ENCODE measurements at regions not wholly inside any gene's neighbourhood (a gene's known extent, or its start where the extent isn't known, plus 50 kb on each side); places are given as distances from the start of the nearest gene placed in this dataset.

GRCh38 chr6:106778943-106779342 lies 149.6 kb downstream of the QRSL1 start:
- no peaks in the 10 kb centered on the region for H3K27me3 ChIP-seq (replicated peaks in 1 of 4; ENCODE audit: control extremely low read depth in 1 of 4, control insufficient read depth in 3 of 4, insufficient read depth in 4 of 4, low read length in 3 of 4)
- H4K20me1 ChIP-seq (ENCODE audit: control insufficient read depth, insufficient read depth, low read length, poor library complexity, severe bottlenecking) = no peaks in the 10 kb centered on the region
- ChIA-PET POLR2A (no interaction called here), CTCF (no interaction called here)
- no peak overlapping the region for H2AFZ ChIP-seq (ENCODE audit: insufficient read depth, low read depth, low read length, poor library complexity, severe bottlenecking)
- intact Hi-C loops (cut with micrococcal nuclease) = no loop called here
- Mint-ChIP-seq H3K27me3 (no peaks in the 10 kb centered on the region), H3K9me3 (ENCODE audit: insufficient read depth) (peaks cover 7% of the 10 kb centered on the region), H3K4me1 (peaks cover 4% of the 10 kb centered on the region), H3K27ac (no peak overlapping the region), H3K4me3 (no peak overlapping the region)
- 100% methylated on average over 2 of the region's 2 CpGs for WGBS (ENCODE audit: insufficient coverage)
- no peak for DNase-seq
- H3K4me2 ChIP-seq (replicated peaks; ENCODE audit: low read depth, low read length, poor library complexity, severe bottlenecking) = no peak overlapping the region
- H3K36me3 ChIP-seq (replicated peaks in 1 of 2; ENCODE audit: control extremely low read depth in 1 of 2, control insufficient read depth in 1 of 2, extremely low read depth in 1 of 2, insufficient read depth in 2 of 2, low read length in 1 of 2) = no peaks in the 10 kb centered on the region
- H3K9ac ChIP-seq (ENCODE audit: low read length) = no peak overlapping the region
- H3K4me3 ChIP-seq (ENCODE audit: control extremely low read depth in 1 of 5, extremely low read depth in 1 of 5, insufficient read depth in 1 of 5, low read depth in 2 of 5, low read length in 4 of 5) = no peak overlapping the region
- peaks cover 0 to 22% (median 8%) of the 10 kb centered on the region in 3 donors for H3K9me3 ChIP-seq (ENCODE audit: control extremely low read depth in 1 of 3, control insufficient read depth in 2 of 3, insufficient read depth in 1 of 3, low read length in 2 of 3)
- H3K79me2 ChIP-seq (ENCODE audit: control insufficient read depth, insufficient read depth, low read length) = no peaks in the 10 kb centered on the region
- TF ChIP-seq EZH2 (IDR thresholded peaks at IDR 0.05; ENCODE audit: borderline replicate concordance, insufficient read depth, low read depth, low read length, poor library complexity, severe bottlenecking) = no peak
- TF ChIP-seq CTCF (IDR thresholded peaks at IDR 0.05) = no peak
- peaks cover 0 to 4% of the 10 kb centered on the region in 2 donors for H3K4me1 ChIP-seq (ENCODE audit: control insufficient read depth in 2 of 2, insufficient read depth in 2 of 2, low read length in 2 of 2)
- no peak overlapping the region for H3K27ac ChIP-seq (ENCODE audit: low read length in 2 of 2)
- no peak for ATAC-seq (ENCODE audit: low read depth)

GRCh38 chr6:106773996-106774629 lies 144.7 kb downstream of the QRSL1 start:
- H3K27me3 Mint-ChIP-seq = no peaks in the 10 kb centered on the region

More at GRCh38 chr6:106773996-106774629, 144.7 kb downstream of the QRSL1 start:
- Mint-ChIP-seq H3K4me3 (no peak overlapping the region), H3K27ac (no peak overlapping the region), H3K9me3 (ENCODE audit: insufficient read depth) (peaks cover 4% of the 10 kb centered on the region), H3K4me1 (no peaks in the 10 kb centered on the region)
- intact Hi-C loops (cut with micrococcal nuclease) = no loop called here
- POLR2A ChIA-PET = no interaction called here
- H3K9ac ChIP-seq (ENCODE audit: low read length) = no peak overlapping the region
- CTCF ChIA-PET = no interaction called here
- no peaks in the 10 kb centered on the region for H4K20me1 ChIP-seq (ENCODE audit: control insufficient read depth, insufficient read depth, low read length, poor library complexity, severe bottlenecking)
- H3K79me2 ChIP-seq (ENCODE audit: control insufficient read depth, insufficient read depth, low read length) = no peaks in the 10 kb centered on the region
- 93% methylated on average over 5 of the region's 8 CpGs for WGBS (ENCODE audit: insufficient coverage)
- peaks cover 1 to 30% (median 20%) of the 10 kb centered on the region in 3 donors for H3K9me3 ChIP-seq (ENCODE audit: control extremely low read depth in 1 of 3, control insufficient read depth in 2 of 3, insufficient read depth in 1 of 3, low read length in 2 of 3)
- no peaks in the 10 kb centered on the region for H3K4me1 ChIP-seq (ENCODE audit: control insufficient read depth in 2 of 2, insufficient read depth in 2 of 2, low read length in 2 of 2)
- H3K4me2 ChIP-seq (replicated peaks; ENCODE audit: low read depth, low read length, poor library complexity, severe bottlenecking) = no peak overlapping the region
- no peak overlapping the region for H3K27ac ChIP-seq (ENCODE audit: low read length in 2 of 2)
- TF ChIP-seq CTCF (IDR thresholded peaks at IDR 0.05) (no peak), EZH2 (IDR thresholded peaks at IDR 0.05; ENCODE audit: borderline replicate concordance, insufficient read depth, low read depth, low read length, poor library complexity, severe bottlenecking) (no peak)
- no peaks in the 10 kb centered on the region for H3K36me3 ChIP-seq (replicated peaks in 1 of 2; ENCODE audit: control extremely low read depth in 1 of 2, control insufficient read depth in 1 of 2, extremely low read depth in 1 of 2, insufficient read depth in 2 of 2, low read length in 1 of 2)
- H3K4me3 ChIP-seq (ENCODE audit: control extremely low read depth in 1 of 5, extremely low read depth in 1 of 5, insufficient read depth in 1 of 5, low read depth in 2 of 5, low read length in 4 of 5) = no peak overlapping the region
- ATAC-seq (ENCODE audit: low read depth) = no peak
- DNase-seq = no peak
- H3K27me3 ChIP-seq (replicated peaks in 1 of 4; ENCODE audit: control extremely low read depth in 1 of 4, control insufficient read depth in 3 of 4, insufficient read depth in 4 of 4, low read length in 3 of 4) = no peaks in the 10 kb centered on the region
- H2AFZ ChIP-seq (ENCODE audit: insufficient read depth, low read depth, low read length, poor library complexity, severe bottlenecking) = no peak overlapping the region
